ENCODE measurements at regions not wholly inside any gene's neighbourhood (a gene's known extent, or its start where the extent isn't known, plus 50 kb on each side); places are given as distances from the start of the nearest gene placed in this dataset.

DNA sequence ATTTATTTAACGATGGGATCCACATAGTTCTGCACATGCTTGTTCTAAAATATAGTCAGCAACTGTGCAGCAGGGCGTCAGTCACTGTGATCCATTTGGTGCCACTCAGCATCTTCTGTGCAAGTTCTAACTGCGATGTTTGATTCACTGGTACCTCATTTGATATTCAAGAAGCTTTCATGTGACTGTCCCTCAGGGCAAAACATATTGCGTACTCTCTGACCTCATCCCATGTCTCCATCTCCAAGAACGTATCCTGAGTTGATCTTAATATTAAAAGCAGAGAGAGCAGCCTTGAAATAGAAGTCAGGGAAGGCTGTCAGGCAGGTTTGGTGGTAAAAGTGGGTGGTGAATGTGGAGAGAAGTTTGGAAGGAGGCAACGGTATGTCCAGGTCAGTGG lies 116.5 kb upstream of the ATP10B start:
- intact Hi-C loops (cut with DNase I; ENCODE audit: low total_unique reads): no loop called here
- 85 to 94% (median 90%) methylated on average over 6 of the region's 6 CpGs for WGBS, 5 donors
- H3K4me1 ChIP-seq: no peaks in the 10 kb centered on the region
- DNase-seq: no peak
- TF ChIP-seq POLR2AphosphoS5 (IDR thresholded peaks at IDR 0.05): no peak
- TF ChIP-seq POLR2A (IDR thresholded peaks at IDR 0.05): no peak
- no peak for TF ChIP-seq CTCF (IDR thresholded peaks at IDR 0.05 in 8 of 11, conservative IDR thresholded peaks at IDR 0.05 in 3 of 11)
- no peaks in the 10 kb centered on the region for H3K36me3 ChIP-seq
- H3K27ac ChIP-seq: no peak overlapping the region
- H3K4me3 ChIP-seq: no peak overlapping the region
- no peaks in the 10 kb centered on the region for H3K9me3 ChIP-seq
- H3K27me3 ChIP-seq (replicated peaks in 1 of 7): no peaks in the 10 kb centered on the region

DNA sequence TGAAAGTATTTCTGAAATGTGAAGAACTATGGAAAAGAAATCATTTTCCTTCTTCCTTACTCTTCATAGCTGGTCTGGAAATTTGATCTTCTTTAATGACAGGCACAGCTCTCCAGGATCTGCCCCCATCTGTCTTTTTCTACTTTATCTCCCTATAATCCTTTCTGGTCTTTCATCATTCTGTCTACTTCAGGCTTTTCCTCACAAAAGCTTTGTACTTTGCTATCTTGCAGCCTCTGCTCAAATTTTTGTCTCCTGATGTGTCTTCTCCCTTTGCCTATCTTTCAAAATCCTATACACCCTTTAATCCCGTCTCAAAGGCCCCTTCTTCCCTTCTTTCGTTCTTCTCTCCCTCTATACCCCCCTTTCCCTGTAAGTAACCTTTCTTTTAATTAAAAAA lies 114.9 kb upstream of the ATP10B start:
- intact Hi-C loops (cut with DNase I; ENCODE audit: low total_unique reads): no loop called here
- Histone ChIP-seq H3K4me3 (no peak overlapping the region), H3K27me3 (replicated peaks in 1 of 7) (no peaks in the 10 kb centered on the region), H3K36me3 (no peaks in the 10 kb centered on the region), H3K4me1 (no peaks in the 10 kb centered on the region), H3K9me3 (no peaks in the 10 kb centered on the region), H3K27ac (no peak overlapping the region)
- WGBS, 5 donors: 53 to 78% (median 62%) methylated on average over 2 of the region's 2 CpGs
- TF ChIP-seq POLR2AphosphoS5 (IDR thresholded peaks at IDR 0.05): no peak
- no peak for TF ChIP-seq CTCF (IDR thresholded peaks at IDR 0.05 in 8 of 11, conservative IDR thresholded peaks at IDR 0.05 in 3 of 11)
- no peak for DNase-seq

GRCh38 chr5:160961761-160962160 lies 109.8 kb upstream of the ATP10B start:
- Histone ChIP-seq H3K4me3 (no peak overlapping the region), H3K4me1 (no peaks in the 10 kb centered on the region), H3K9me3 (no peaks in the 10 kb centered on the region), H3K27ac (no peak overlapping the region), H3K36me3 (no peaks in the 10 kb centered on the region), H3K27me3 (replicated peaks in 1 of 7) (no peaks in the 10 kb centered on the region)
- intact Hi-C loops (cut with DNase I; ENCODE audit: low total_unique reads): no loop called here
- DNase-seq: no peak
- 82 to 91% (median 84%) methylated on average over 2 of the region's 2 CpGs for WGBS, 5 donors
- no peak for TF ChIP-seq CTCF (IDR thresholded peaks at IDR 0.05 in 8 of 11, conservative IDR thresholded peaks at IDR 0.05 in 3 of 11)
- TF ChIP-seq POLR2A (IDR thresholded peaks at IDR 0.05): no peak
- TF ChIP-seq POLR2AphosphoS5 (IDR thresholded peaks at IDR 0.05): no peak

DNA sequence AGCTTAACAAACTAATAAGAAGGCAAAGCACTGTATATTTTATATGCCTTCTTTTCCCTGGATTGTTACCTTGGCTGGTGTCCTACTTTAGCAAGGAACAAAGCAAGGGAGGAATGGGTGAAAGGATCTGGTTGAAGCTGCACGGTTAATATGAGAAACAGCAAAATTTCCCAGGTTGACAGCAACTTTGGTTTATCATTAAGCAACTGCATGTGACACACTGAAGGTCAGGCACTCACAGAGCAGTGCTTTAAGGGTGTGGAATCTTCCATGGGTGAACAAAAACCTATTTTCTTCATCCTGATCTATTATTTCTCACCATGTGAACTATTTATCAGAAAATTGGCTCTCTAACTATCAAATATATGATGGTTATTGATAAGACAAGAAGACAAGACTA lies 109.0 kb upstream of the ATP10B start:
- WGBS, 5 donors: 61 to 80% (median 71%) methylated on average over 1 of the region's 1 CpG
- Histone ChIP-seq H3K9me3 (no peaks in the 10 kb centered on the region), H3K27me3 (replicated peaks in 1 of 7) (no peaks in the 10 kb centered on the region), H3K27ac (no peak overlapping the region), H3K36me3 (no peaks in the 10 kb centered on the region), H3K4me3 (no peak overlapping the region), H3K4me1 (no peaks in the 10 kb centered on the region)
- intact Hi-C loops (cut with DNase I; ENCODE audit: low total_unique reads): no loop called here
- TF ChIP-seq POLR2AphosphoS5 (IDR thresholded peaks at IDR 0.05): no peak
- no peak for TF ChIP-seq CTCF (IDR thresholded peaks at IDR 0.05 in 8 of 11, conservative IDR thresholded peaks at IDR 0.05 in 3 of 11)
- no peak for TF ChIP-seq POLR2A (IDR thresholded peaks at IDR 0.05)
- no peak for DNase-seq

Measured in spleen (tissue), 11 donors.